HG03280 (cell line): ENCODE measurements at regions not wholly inside any gene's neighbourhood (a gene's known extent, or its start where the extent isn't known, plus 50 kb on each side); places are given as distances from the start of the nearest gene placed in this dataset.
"Not testable (repeated sequence)": the region's sequence is repeated elsewhere in the genome, so short reads cannot be mapped to it uniquely, and the experiment has no call there.

Experiments used
- ATAC-seq: cut with Tn5 transposase; IDR thresholded peaks from one replicate; pipeline ENCODE4 v1.9.1; 2021; ENCODE audit warnings: mild to moderate bottlenecking, moderate library complexity; ENCODE audit not compliant: unreplicated experiment

GRCh38 chr13:86569119-86569518 lies 769.9 kb upstream of the SLITRK6 start:
- ATAC-seq, result no peak

- no peak for ATAC-seq
Measured at GRCh38 chr13:86569974-86570373, 770.8 kb upstream of the SLITRK6 start.

- ATAC-seq, result no peak
Measured at GRCh38 chr13:86572115-86572514, 772.9 kb upstream of the SLITRK6 start.

- no peak for ATAC-seq
Measured at GRCh38 chr13:86579662-86580061, 780.4 kb upstream of the SLITRK6 start.

- no peak for ATAC-seq
Measured at GRCh38 chr13:86581706-86582105, 782.5 kb upstream of the SLITRK6 start.

GRCh38 chr13:86584301-86584700 lies 785.1 kb upstream of the SLITRK6 start:
- no peak for ATAC-seq

GRCh38 chr13:86585835-86586234 lies 786.6 kb upstream of the SLITRK6 start:
- no peak for ATAC-seq

GRCh38 chr13:86591862-86592261 lies 792.6 kb upstream of the SLITRK6 start:
- ATAC-seq, result no peak

- no peak for ATAC-seq
Measured at GRCh38 chr13:86601351-86601750, 802.1 kb upstream of the SLITRK6 start.

GRCh38 chr13:86606264-86606663 lies 807.0 kb upstream of the SLITRK6 start:
- ATAC-seq, result no peak

GRCh38 chr13:86608701-86609100 lies 809.5 kb upstream of the SLITRK6 start:
- ATAC-seq, result no peak

- ATAC-seq, result no peak
Measured at GRCh38 chr13:86633346-86633745, 834.1 kb upstream of the SLITRK6 start.

- not testable (repeated sequence) for ATAC-seq
Measured at GRCh38 chr13:86651171-86651570, 852.0 kb upstream of the SLITRK6 start.

- no peak for ATAC-seq
Measured at GRCh38 chr13:86653009-86653408, 853.8 kb upstream of the SLITRK6 start.

GRCh38 chr13:86655561-86655960 lies 856.3 kb upstream of the SLITRK6 start:
- no peak for ATAC-seq

GRCh38 chr13:86660090-86660489 lies 860.9 kb upstream of the SLITRK6 start:
- ATAC-seq, result no peak

GRCh38 chr13:86665842-86666241 lies 866.6 kb upstream of the SLITRK6 start:
- no peak for ATAC-seq

- no peak for ATAC-seq
Measured at GRCh38 chr13:86673931-86674431, 874.8 kb upstream of the SLITRK6 start.

- no peak for ATAC-seq
Measured at GRCh38 chr13:86681223-86681622, 882.0 kb upstream of the SLITRK6 start.

GRCh38 chr13:86684402-86684801 lies 885.2 kb upstream of the SLITRK6 start:
- no peak for ATAC-seq

GRCh38 chr13:86689911-86690310 lies 890.7 kb upstream of the SLITRK6 start:
- ATAC-seq, result no peak

GRCh38 chr13:86692291-86692690 lies 893.1 kb upstream of the SLITRK6 start:
- ATAC-seq, result no peak

GRCh38 chr13:86710013-86710412 lies 910.8 kb upstream of the SLITRK6 start:
- no peak for ATAC-seq

- no peak for ATAC-seq
Measured at GRCh38 chr13:86710896-86711295, 911.7 kb upstream of the SLITRK6 start.
